ENCODE measurements at regions not wholly inside any gene's neighbourhood (a gene's known extent, or its start where the extent isn't known, plus 50 kb on each side); places are given as distances from the start of the nearest gene placed in this dataset.

DNA sequence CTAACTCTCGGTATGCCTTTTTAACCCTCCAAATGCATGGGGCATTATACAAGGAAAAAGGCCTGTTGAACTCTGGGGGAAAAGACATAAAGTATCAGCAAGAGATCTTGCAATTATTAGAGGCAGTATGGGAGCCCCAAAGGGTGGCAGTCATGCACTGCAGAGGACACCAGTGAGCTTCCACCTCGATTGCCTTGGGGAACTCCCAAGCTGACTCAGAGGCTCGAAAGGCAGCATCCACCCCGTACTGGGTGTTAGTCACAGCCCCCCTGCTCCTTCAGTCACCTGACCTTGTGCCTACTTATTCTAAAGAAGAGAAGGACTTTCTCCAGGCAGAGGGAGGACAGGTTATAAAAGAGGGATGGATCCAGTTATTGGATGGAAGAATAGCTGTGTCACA is 781.4 kb upstream of the TMEM132C start:
- TF ChIP-seq, protein P1, sequence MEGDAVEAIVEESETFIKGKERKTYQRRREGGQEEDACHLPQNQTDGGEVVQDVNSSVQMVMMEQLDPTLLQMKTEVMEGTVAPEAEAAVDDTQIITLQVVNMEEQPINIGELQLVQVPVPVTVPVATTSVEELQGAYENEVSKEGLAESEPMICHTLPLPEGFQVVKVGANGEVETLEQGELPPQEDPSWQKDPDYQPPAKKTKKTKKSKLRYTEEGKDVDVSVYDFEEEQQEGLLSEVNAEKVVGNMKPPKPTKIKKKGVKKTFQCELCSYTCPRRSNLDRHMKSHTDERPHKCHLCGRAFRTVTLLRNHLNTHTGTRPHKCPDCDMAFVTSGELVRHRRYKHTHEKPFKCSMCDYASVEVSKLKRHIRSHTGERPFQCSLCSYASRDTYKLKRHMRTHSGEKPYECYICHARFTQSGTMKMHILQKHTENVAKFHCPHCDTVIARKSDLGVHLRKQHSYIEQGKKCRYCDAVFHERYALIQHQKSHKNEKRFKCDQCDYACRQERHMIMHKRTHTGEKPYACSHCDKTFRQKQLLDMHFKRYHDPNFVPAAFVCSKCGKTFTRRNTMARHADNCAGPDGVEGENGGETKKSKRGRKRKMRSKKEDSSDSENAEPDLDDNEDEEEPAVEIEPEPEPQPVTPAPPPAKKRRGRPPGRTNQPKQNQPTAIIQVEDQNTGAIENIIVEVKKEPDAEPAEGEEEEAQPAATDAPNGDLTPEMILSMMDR (IDR thresholded peaks at IDR 0.05) = no peak
- no peak for TF ChIP-seq EZH2 (IDR thresholded peaks at IDR 0.05; ENCODE audit: borderline replicate concordance, insufficient read depth, low read depth, low read length, poor library complexity, severe bottlenecking)

All from B cell (primary cell).